K562 (cell line): ENCODE measurements at regions not wholly inside any gene's neighbourhood (a gene's known extent, or its start where the extent isn't known, plus 50 kb on each side); places are given as distances from the start of the nearest gene placed in this dataset.
"Not testable (repeated sequence)": the region's sequence is repeated elsewhere in the genome, so short reads cannot be mapped to it uniquely, and the experiment has no call there.

Source experiments
- ATAC-seq: fragments of 200-7000 bp; cut with Tn5 transposase; 3 replicates; pipeline ENCODE4 v1.9.1; 2020; ENCODE audit warnings: moderate library complexity
- BruUV-seq: library from RNA; stranded (reverse); fragments of 400-500 nt; replicated peaks from 2 replicates; lab custom pipeline; 2021; lab: Mats Ljungman, UMichigan
- CTCF ChIA-PET: fragments of 300-600 bp; formaldehyde crosslinking; extraction: SDS; loops from one replicate; lab custom pipeline; 2021; ENCODE audit warnings: low intra/inter-chr PET ratio; lab: Yijun Ruan, JAX
- POLR2A ChIA-PET: fragments of 300-600, 350-650 bp; sonication (Branson Sonifier 250); formaldehyde crosslinking; extraction: SDS; loops from one replicate; lab custom pipeline; 2021; ENCODE audit warnings: antibody characterized with exemption, inconsistent platforms; lab: Yijun Ruan, JAX
- DNase-seq, 4 experiments: peaks; one replicate each; pipeline versions ENCODE4 v3.0.0 to v3.0.0-alpha.2; 2011 to 2018; ENCODE audit warnings: low spot score in 3 of 4, mixed read lengths in 3 of 4; ENCODE audit errors: extremely low read depth in 1 of 4
- FAIRE-seq: peaks from 2 replicates; lab custom pipeline; 2011; peaks lifted over from hg19 to GRCh38; lab: Jason Lieb, UNC
- H2AFZ ChIP-seq: 2 replicates; pipeline ENCODE4 v1.6.0; 2011; ENCODE audit warnings: low read depth, low read length, control low read depth, inconsistent platforms
- H3K27ac ChIP-seq: fragments of 200-600 bp; 3 replicates; pipeline ENCODE4 v1.8.0; 2011; ENCODE audit warnings: low read depth, mild to moderate bottlenecking, control low read depth, inconsistent platforms, low read length, moderate library complexity, mixed read lengths; ENCODE audit errors: extremely low read depth
- H3K27me3 ChIP-seq, 2 experiments: fragments of 300-600 bp in 1 of 2; 2 replicates in 1 of 2; 3 replicates in 1 of 2; pipeline versions ENCODE4 v1.6.0 to v1.8.0; 2011; ENCODE audit warnings: inconsistent platforms in 2 of 2, low read length in 2 of 2, mild to moderate bottlenecking in 1 of 2, mixed read lengths in 1 of 2, moderate library complexity in 1 of 2; ENCODE audit not compliant: control insufficient read depth in 2 of 2, insufficient read depth in 2 of 2
- H3K36me3 ChIP-seq: fragments of 300-600 bp; 3 replicates; pipeline ENCODE4 v1.8.0; 2011; ENCODE audit warnings: mild to moderate bottlenecking, low read length, inconsistent platforms; ENCODE audit not compliant: control insufficient read depth, insufficient read depth
- H3K4me1 ChIP-seq, 2 experiments: fragments of 200-600 bp in 1 of 2; replicated peaks in 1 of 2; 2 replicates in 1 of 2; 3 replicates in 1 of 2; pipeline versions ENCODE4 v1.5.1 to v1.8.0; 2011; ENCODE audit warnings: inconsistent platforms in 2 of 2, low read length in 2 of 2, mild to moderate bottlenecking in 1 of 2, mixed read lengths in 1 of 2, moderate library complexity in 1 of 2; ENCODE audit not compliant: control insufficient read depth in 2 of 2, insufficient read depth in 2 of 2
- H3K4me2 ChIP-seq: 2 replicates; pipeline ENCODE4 v1.6.1; 2011; ENCODE audit warnings: low read length, control low read depth, inconsistent platforms, mixed read lengths; ENCODE audit not compliant: insufficient read depth
- H3K4me3 ChIP-seq: fragments of 200-600 bp; sonication (generic), shearing (Covaris generic); 2 replicates; pipeline ENCODE4 v1.5.1; 2016; ENCODE audit warnings: control low read depth, inconsistent platforms
- H3K79me2 ChIP-seq: fragments of 200-600 bp; 3 replicates; pipeline ENCODE4 v1.8.0; 2011; ENCODE audit warnings: low read length, inconsistent platforms; ENCODE audit not compliant: control insufficient read depth, insufficient read depth
- H3K9ac ChIP-seq, 2 experiments: 2 replicates each; pipeline versions ENCODE4 v1.6.0 to v1.6.1; 2011; ENCODE audit warnings: low read depth in 2 of 2, low read length in 2 of 2, control low read depth in 1 of 2, inconsistent platforms in 1 of 2, mild to moderate bottlenecking in 1 of 2, mixed read lengths in 1 of 2; ENCODE audit not compliant: insufficient read depth in 1 of 2
- H3K9me1 ChIP-seq: one replicate; pipeline ENCODE4 v1.6.0; 2011; ENCODE audit warnings: inconsistent platforms, mild to moderate bottlenecking, low read length, moderate library complexity; ENCODE audit not compliant: control insufficient read depth, insufficient read depth
- H3K9me3 ChIP-seq: replicated peaks from 2 replicates; pipeline ENCODE4 v1.5.1; 2011; ENCODE audit warnings: low read depth, low read length, inconsistent platforms; ENCODE audit not compliant: control insufficient read depth, insufficient read depth
- H4K20me1 ChIP-seq: replicated peaks from 2 replicates; pipeline ENCODE4 v1.6.1; 2011; ENCODE audit warnings: low read length, inconsistent platforms, mixed read lengths; ENCODE audit not compliant: control insufficient read depth, insufficient read depth
- MIER1 ChIP-seq: fragments of 450-650 bp; IDR thresholded peaks from 2 replicates; pipeline ENCODE4 v1.6.1; 2016; ENCODE audit warnings: antibody characterized with exemption, mild to moderate bottlenecking, low read depth
- RBM25 ChIP-seq: fragments of 200-400 bp; formaldehyde crosslinking; IDR thresholded peaks from 2 replicates; pipeline ENCODE4 v1.6.1; 2018; ENCODE audit warnings: low read length, low read depth, moderate library complexity; ENCODE audit not compliant: severe bottlenecking
- ZNF121 ChIP-seq: sonication (generic); formaldehyde crosslinking; conservative IDR thresholded peaks from 2 replicates; pipeline ENCODE4 v1.8.0; 2022; ENCODE audit warnings: missing genetic modification reagents
- WGBS: fragments of 100-300 bp; shearing (Covaris generic); methylation state at CpG from one replicate; pipeline ENCODE4 v1.1.6; 2016; ENCODE audit warnings: low coverage, mixed read lengths; ENCODE audit not compliant: insufficient coverage; ENCODE audit errors: missing lambda C conversion rate; 5-methylcytosine and 5-hydroxymethylcytosine counted together
- in situ Hi-C: fragments of 300-500 bp; cut with MboI; formaldehyde crosslinking; loops from 4 replicates; pipeline ENCODE4 v1.15.0; 2018; ENCODE audit warnings: inconsistent platforms, mixed read lengths
- intact Hi-C: fragments of 100-400 bp; cut with micrococcal nuclease; formaldehyde crosslinking; loops from 2 replicates; pipeline ENCODE4 v1.14.2; 2022

GRCh38 chr1:10922315-10923060, 90.0 kb upstream of the TARDBP start:
- FAIRE-seq, H3K36me3 ChIP-seq, H3K9me3 ChIP-seq, CTCF ChIA-PET, H3K27ac ChIP-seq, DNase-seq, H3K9me1 ChIP-seq, H3K4me2 ChIP-seq, H3K79me2 ChIP-seq, POLR2A ChIA-PET, in situ Hi-C loops, H3K4me1 ChIP-seq, H3K9ac ChIP-seq, BruUV-seq, intact Hi-C loops, H2AFZ ChIP-seq, H4K20me1 ChIP-seq, H3K4me3 ChIP-seq, ATAC-seq: not testable (repeated sequence)
- peaks cover 42 to 63% of the 10 kb centered on the region in 2 experiments for H3K27me3 ChIP-seq
- 9% methylated on average over 8 of the region's 8 CpGs for WGBS

- Histone ChIP-seq H4K20me1 (no peaks in the 10 kb centered on the region), H3K79me2 (no peaks in the 10 kb centered on the region), H3K9ac (no peak overlapping the region), H3K4me2 (no peak overlapping the region), H3K4me1 (no peaks in the 10 kb centered on the region), H3K27me3 (peaks cover 39 to 58% of the 10 kb centered on the region in 2 experiments), H3K9me3 (peaks cover 7% of the 10 kb centered on the region), H3K36me3 (no peaks in the 10 kb centered on the region), H2AFZ (no peak overlapping the region), H3K27ac (no peak overlapping the region), H3K4me3 (no peak overlapping the region), H3K9me1 (no peaks in the 10 kb centered on the region)
- intact Hi-C loops (no loop called here), in situ Hi-C loops (no loop called here)
- WGBS, result 2% methylated on average over 4 of the region's 4 CpGs
- ATAC-seq (no peak), DNase-seq (no peak), FAIRE-seq (no peak)
- POLR2A ChIA-PET, result interaction anchor here (0.6 kb wide), 1 partner anchor 662 kb away, joined by 5 read pairs; no protein-coding TSS in a partner anchor
- CTCF ChIA-PET, result no interaction called here
- peak; percentile 15 for TF ChIP-seq RBM25
- TF ChIP-seq MIER1, result no peak
- TF ChIP-seq ZNF121 (CRISPR knock-in tag), result peak; percentile 62
- BruUV-seq, result no TSS peak
Observed at GRCh38 chr1:10924030-10924429, 88.4 kb upstream of the TARDBP start.
